ENCODE measurements at regions not wholly inside any gene's neighbourhood (a gene's known extent, or its start where the extent isn't known, plus 50 kb on each side); places are given as distances from the start of the nearest gene placed in this dataset.

GRCh38 chr2:180662941-180663471, 317.4 kb upstream of the UBE2E3 start:
- H3K4me3 ChIP-seq (replicated peaks; ENCODE audit: low read depth, low read length) = no peak overlapping the region
- TF ChIP-seq CTCF (IDR thresholded peaks at IDR 0.05; ENCODE audit: low read length, missing control alignments) = no peak
- DNase-seq (ENCODE audit: low read depth) = no peak

GRCh38 chr2:180662521-180662920, 317.9 kb upstream of the UBE2E3 start:
- DNase-seq (ENCODE audit: low read depth) = no peak
- H3K4me3 ChIP-seq (replicated peaks; ENCODE audit: low read depth, low read length) = no peak overlapping the region
- TF ChIP-seq CTCF (IDR thresholded peaks at IDR 0.05; ENCODE audit: low read length, missing control alignments) = no peak

- DNase-seq (ENCODE audit: low read depth) = no peak
- H3K4me3 ChIP-seq (replicated peaks; ENCODE audit: low read depth, low read length) = no peak overlapping the region
- no peak for TF ChIP-seq CTCF (IDR thresholded peaks at IDR 0.05; ENCODE audit: low read length, missing control alignments)
Measured at GRCh38 chr2:180661686-180662030, 318.7 kb upstream of the UBE2E3 start.

- no peak for TF ChIP-seq CTCF (IDR thresholded peaks at IDR 0.05; ENCODE audit: low read length, missing control alignments)
- no peak for DNase-seq (ENCODE audit: low read depth)
- H3K4me3 ChIP-seq (replicated peaks; ENCODE audit: low read depth, low read length) = no peak overlapping the region
Measured at GRCh38 chr2:180660881-180661685, 319.3 kb upstream of the UBE2E3 start.

- no peak for TF ChIP-seq CTCF (IDR thresholded peaks at IDR 0.05; ENCODE audit: low read length, missing control alignments)
- no peak for DNase-seq (ENCODE audit: low read depth)
- H3K4me3 ChIP-seq (replicated peaks; ENCODE audit: low read depth, low read length) = no peak overlapping the region
Measured at GRCh38 chr2:180660207-180660606, 320.2 kb upstream of the UBE2E3 start.

GRCh38 chr2:180657054-180657453, 323.4 kb upstream of the UBE2E3 start:
- DNase-seq (ENCODE audit: low read depth) = peak; percentile 52
- no peak for TF ChIP-seq CTCF (IDR thresholded peaks at IDR 0.05; ENCODE audit: low read length, missing control alignments)
- no peak overlapping the region for H3K4me3 ChIP-seq (replicated peaks; ENCODE audit: low read depth, low read length)

GRCh38 chr2:180656455-180656847, 324.0 kb upstream of the UBE2E3 start:
- peak; percentile 39 for DNase-seq (ENCODE audit: low read depth)
- no peak for TF ChIP-seq CTCF (IDR thresholded peaks at IDR 0.05; ENCODE audit: low read length, missing control alignments)
- H3K4me3 ChIP-seq (replicated peaks; ENCODE audit: low read depth, low read length) = no peak overlapping the region
